ENCODE measurements at regions not wholly inside any gene's neighbourhood (a gene's known extent, or its start where the extent isn't known, plus 50 kb on each side); places are given as distances from the start of the nearest gene placed in this dataset.

GRCh38 chr3:154976072-154976983, 103.8 kb upstream of the MME start:
- DNase-seq (ENCODE audit: low read depth, low spot score), result no peak

- DNase-seq (ENCODE audit: low read depth, low spot score), result no peak
These were observed 106.3 kb upstream of the MME start for GRCh38 chr3:154973851-154974250.

- no peak for DNase-seq (ENCODE audit: low read depth, low spot score)
These were observed 107.2 kb upstream of the MME start for GRCh38 chr3:154972951-154973350.

- DNase-seq (ENCODE audit: low read depth, low spot score), result no peak
These were observed 108.3 kb upstream of the MME start for GRCh38 chr3:154971771-154972326.

GRCh38 chr3:154971341-154971740, 108.8 kb upstream of the MME start:
- DNase-seq (ENCODE audit: low read depth, low spot score), result no peak

DNA sequence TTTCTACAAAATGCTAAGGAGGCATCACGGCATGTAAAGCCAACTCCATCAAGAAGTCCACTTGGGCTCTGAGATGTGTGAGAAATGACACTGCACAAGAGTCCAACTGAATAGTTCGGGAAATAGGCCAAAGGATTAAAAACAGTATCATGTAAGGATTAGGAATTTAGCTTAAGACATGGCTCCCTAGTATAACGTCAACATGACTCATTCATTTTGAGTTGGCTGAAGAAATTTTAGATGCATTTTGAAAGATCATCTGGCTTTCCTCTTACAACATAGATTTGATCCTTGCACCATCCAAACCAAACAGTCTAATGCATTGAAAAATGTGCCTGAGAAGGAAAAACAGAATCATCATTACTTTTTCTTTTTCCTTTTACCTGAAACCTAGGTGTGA, 109.3 kb upstream of the MME start:
- DNase-seq (ENCODE audit: low read depth, low spot score), result no peak

DNA sequence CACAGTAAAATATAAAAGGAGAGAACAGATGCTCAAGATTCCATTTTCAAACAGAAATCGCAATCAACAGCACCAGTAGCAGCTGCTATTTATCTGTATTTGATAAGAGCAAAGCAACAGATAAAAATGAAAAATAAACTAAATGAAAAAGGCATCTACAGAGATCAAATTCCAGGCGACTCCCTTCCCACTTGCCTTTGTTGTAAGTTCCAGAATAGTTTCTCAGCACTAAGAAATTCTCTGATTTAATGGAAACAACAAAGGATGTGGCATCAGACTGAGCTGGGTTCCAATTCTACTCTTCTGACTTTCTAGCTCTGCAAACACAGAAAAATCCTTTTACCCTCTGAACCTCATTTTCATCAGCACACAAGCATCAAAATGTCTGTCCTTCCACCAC, 110.8 kb upstream of the MME start:
- no peak for DNase-seq (ENCODE audit: low read depth, low spot score)

GRCh38 chr3:154967090-154967489, 113.0 kb upstream of the MME start:
- no peak for DNase-seq (ENCODE audit: low read depth, low spot score)

DNA sequence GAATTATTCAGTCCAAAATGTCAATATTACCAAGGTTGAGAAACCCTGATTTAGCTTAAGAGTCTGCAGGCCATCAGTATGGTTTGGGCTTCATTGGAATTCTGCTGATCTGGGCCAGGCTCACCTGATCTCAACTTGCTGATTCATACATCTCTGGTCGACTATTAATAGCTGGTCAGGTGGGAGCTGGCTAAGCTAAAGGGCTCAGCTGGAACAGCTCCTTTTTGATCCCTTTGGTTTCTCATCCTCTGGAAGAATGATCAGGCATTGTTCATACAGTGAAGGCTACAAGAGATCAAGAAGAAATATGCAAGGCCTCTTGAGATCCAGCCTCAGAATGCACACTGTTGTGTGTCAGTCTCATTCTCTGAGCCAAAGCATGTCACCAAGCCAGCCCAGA, 123.3 kb upstream of the MME start:
- no peak for DNase-seq (ENCODE audit: low read depth, low spot score)

DNA sequence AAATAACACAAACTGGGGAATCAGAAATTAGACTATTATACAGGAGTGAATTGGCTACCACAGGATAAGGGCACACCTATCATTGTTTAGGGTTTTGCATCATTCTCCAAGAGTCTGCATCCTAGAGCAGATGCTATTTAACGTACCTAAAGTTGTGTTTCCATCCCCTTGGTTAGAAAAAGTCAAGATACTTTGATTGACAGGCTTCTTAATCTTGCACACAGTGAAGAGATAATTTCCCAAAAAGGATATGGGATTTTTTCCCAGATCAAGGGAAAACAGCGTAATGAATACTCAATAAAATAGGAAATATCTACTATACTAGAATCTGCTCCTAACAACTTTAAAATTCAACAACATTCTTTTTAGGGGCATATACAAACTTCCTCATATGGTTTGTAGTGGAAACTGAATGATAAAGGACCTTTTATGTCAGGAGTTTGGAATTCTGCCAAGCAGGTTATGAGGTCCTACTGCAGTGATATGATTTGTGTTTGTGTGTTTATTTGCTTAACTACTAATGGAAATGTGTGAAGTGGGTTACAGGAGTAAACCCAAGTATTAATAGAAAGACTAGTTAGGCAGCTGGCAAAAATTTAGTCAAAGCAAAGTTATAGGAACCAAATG, 124.1 kb upstream of the MME start:
- DNase-seq (ENCODE audit: low read depth, low spot score), result no peak

DNA sequence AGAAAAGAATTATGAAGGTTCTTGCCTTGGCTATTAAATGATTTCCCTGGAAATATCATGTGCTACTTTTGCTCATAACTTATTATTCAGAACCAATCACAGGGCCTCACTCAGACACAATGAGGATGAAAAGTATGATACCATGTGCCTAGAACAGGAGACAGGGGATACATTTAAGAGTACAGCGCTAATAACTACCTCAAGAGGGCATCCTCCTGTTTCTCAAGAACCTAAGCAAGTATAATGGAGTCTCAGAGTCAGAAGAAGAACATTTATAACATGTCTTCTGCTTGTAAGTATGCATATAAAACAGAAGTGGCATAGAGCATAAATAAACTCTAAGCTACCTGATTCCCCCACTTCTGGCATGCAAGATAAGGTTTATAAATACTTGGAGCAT, 125.4 kb upstream of the MME start:
- no peak for DNase-seq (ENCODE audit: low read depth, low spot score)

- no peak for DNase-seq (ENCODE audit: low read depth, low spot score)
These were observed 126.6 kb upstream of the MME start for GRCh38 chr3:154953538-154953937.

DNA sequence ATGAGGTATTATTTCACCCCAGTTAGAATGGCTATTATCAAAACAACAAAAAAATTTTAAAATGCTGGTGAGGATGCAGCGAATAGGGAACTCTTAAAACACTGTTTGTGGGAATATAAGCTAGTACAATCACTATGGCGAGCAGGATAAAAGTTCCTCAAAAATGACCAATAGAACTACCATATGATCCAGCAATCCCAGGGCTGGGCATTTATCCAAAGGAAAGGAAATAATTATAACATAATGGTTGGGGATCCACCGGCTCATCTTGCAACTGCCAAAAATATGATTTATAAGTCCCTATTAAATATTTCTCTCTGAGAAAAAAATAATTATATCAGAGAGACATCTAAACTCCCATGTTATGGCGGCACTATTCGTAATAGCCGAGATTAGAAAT, 127.6 kb upstream of the MME start:
- no peak for DNase-seq (ENCODE audit: low read depth, low spot score)

GRCh38 chr3:154943981-154944380, 136.1 kb upstream of the MME start:
- DNase-seq (ENCODE audit: low read depth, low spot score), result no peak

GRCh38 chr3:154942827-154943226, 137.3 kb upstream of the MME start:
- DNase-seq (ENCODE audit: low read depth, low spot score), result no peak

DNA sequence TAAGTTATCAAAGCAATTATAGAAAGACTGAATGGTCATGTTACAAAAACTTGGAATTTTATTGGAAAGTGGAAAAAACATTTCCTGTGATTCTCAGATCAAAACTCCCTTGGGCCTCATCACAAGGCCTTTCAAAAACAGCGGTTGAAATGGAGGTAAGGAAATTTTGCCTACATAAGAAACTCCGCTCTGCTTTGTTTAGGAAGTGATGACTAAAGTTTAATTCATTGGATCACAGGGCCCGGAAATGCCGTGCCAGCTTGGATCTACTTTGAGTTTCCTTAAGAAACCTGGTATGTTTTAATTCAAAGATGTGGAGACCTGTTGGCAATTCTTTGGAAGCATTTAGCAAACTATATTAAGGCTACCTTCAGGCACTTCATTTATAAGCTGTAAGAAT, 143.9 kb upstream of the MME start:
- DNase-seq (ENCODE audit: low read depth, low spot score), result no peak

DNA sequence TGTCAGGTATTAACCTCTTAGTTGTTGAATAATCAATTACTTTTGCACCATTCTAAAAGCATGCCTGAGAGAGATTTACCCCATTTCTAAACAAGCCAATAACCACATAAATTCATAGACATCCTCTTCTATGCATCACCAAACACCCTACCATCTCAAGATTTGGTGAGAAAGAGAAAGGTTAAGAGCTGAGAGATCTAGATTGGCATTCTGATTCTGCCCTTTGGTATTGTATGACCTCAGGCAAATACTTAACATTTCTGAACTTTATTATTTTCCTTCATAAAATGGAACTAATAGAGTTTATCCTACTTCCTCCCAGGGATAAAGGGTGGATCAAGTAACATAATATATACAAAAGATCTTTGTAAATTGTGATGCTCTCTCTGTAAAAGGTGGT, 146.5 kb upstream of the MME start:
- no peak for DNase-seq (ENCODE audit: low read depth, low spot score)

- DNase-seq (ENCODE audit: low read depth, low spot score), result no peak
These were observed 147.5 kb upstream of the MME start for GRCh38 chr3:154932633-154933032.

DNA sequence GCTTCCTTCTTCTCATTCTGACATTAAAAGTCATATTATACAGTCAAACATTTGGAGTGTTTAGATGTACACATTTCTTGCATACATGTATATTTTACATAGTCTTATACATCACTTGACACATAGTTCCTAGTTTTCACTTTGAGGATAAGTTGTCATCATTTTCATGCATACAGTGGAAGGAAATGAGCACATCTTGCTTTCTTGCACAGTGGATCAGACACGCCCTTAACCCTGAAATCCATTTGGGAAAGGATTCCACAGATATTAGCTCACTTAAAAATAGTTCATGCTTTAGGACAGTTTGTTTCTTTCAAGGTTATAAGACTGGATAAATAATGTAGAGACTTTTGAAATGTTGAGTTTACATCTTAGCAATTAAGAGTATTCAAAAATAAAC, 148.6 kb upstream of the MME start:
- no peak for DNase-seq (ENCODE audit: low read depth, low spot score)

- no peak for DNase-seq (ENCODE audit: low read depth, low spot score)
These were observed 153.4 kb upstream of the MME start for GRCh38 chr3:154926721-154927120.

- no peak for DNase-seq (ENCODE audit: low read depth, low spot score)
These were observed 158.8 kb upstream of the MME start for GRCh38 chr3:154921351-154921750.

DNA sequence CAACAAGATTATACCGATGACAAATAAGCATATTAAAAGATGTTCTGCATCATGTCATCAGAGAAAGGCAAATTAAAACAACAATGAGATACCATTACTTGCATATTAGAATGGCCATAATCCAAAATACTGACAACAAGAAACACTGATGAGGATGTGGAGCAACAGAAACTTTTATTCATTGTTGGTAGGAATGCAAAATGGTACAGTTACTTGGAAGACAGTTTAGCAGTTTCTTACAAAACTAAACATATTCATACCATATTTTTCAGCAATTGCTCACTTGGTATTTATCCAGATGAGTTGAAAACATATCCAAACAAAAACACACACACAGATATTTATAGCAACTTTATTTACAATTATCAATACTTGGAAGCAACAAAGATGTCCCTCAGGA, 160.9 kb upstream of the MME start:
- no peak for DNase-seq (ENCODE audit: low read depth, low spot score)

- DNase-seq (ENCODE audit: low read depth, low spot score), result no peak
These were observed 175.8 kb upstream of the MME start for GRCh38 chr3:154904328-154904727.
